SK-N-MC (cell line): ENCODE measurements at regions not wholly inside any gene's neighbourhood (a gene's known extent, or its start where the extent isn't known, plus 50 kb on each side); places are given as distances from the start of the nearest gene placed in this dataset.
A peak's percentile ranks its signal among the peaks of the same experiment; 100 is the strongest.
"Not testable (repeated sequence)": the region's sequence is repeated elsewhere in the genome, so short reads cannot be mapped to it uniquely, and the experiment has no call there.

Source experiments
- DNase-seq: peaks from one replicate; pipeline ENCODE4 v3.0.0-alpha.2; 2011; ENCODE audit warnings: low read depth, low spot score
- H3K27ac ChIP-seq: fragments of 200-600 bp; sonication (generic); 2 replicates; pipeline ENCODE4 v1.5.1; 2016; ENCODE audit warnings: mixed run types
- H3K36me3 ChIP-seq: fragments of 200-600 bp; sonication (generic); 2 replicates; pipeline ENCODE4 v1.6.1; 2017; ENCODE audit warnings: antibody characterized with exemption, low read length, mixed read lengths; ENCODE audit not compliant: insufficient read depth
- H3K4me3 ChIP-seq: fragments of 200-600 bp; sonication (generic); 2 replicates; pipeline ENCODE4 v1.5.1; 2016
- H3K9ac ChIP-seq: fragments of 200-600 bp; sonication (generic); 2 replicates; pipeline ENCODE4 v1.8.0; 2017; ENCODE audit warnings: mixed run types, mixed read lengths; ENCODE audit not compliant: insufficient read length
- H3K9me3 ChIP-seq: fragments of 200-600 bp; sonication (generic); 2 replicates; pipeline ENCODE4 v1.6.1; 2017; ENCODE audit warnings: low read depth, mild to moderate bottlenecking, antibody characterized with exemption, low read length, moderate library complexity, mixed read lengths
- EZH2 ChIP-seq: fragments of 200-600 bp; sonication (generic); IDR thresholded peaks from one replicate; pipeline ENCODE4 v1.6.1; 2017; ENCODE audit warnings: antibody characterized with exemption
- FOXP2 ChIP-seq: optimal IDR thresholded peaks from 2 replicates; pipeline ENCODE3; 2011; ENCODE audit warnings: mild to moderate bottlenecking, moderate library complexity; ENCODE audit not compliant: insufficient read depth; ENCODE audit errors: extremely low read length, control extremely low read depth
- POLR2AphosphoS5 ChIP-seq: IDR thresholded peaks from 2 replicates; pipeline ENCODE4 v1.6.1; 2012; ENCODE audit warnings: mild to moderate bottlenecking, low read depth, low read length, borderline replicate concordance

- no peaks in the 10 kb centered on the region for H3K36me3 ChIP-seq
- TF ChIP-seq EZH2 (no peak), POLR2AphosphoS5 (no peak), FOXP2 (no peak)
- no peak overlapping the region for H3K9ac ChIP-seq
- H3K9me3 ChIP-seq, result no peaks in the 10 kb centered on the region
- H3K27ac ChIP-seq, result no peak overlapping the region
- no peak for DNase-seq
- H3K4me3 ChIP-seq, result no peak overlapping the region
Measured at GRCh38 chr2:75870651-75871137, 160.0 kb upstream of the GCFC2 start.

- no peaks in the 10 kb centered on the region for H3K36me3 ChIP-seq
- no peaks in the 10 kb centered on the region for H3K9me3 ChIP-seq
- no peak for DNase-seq
- H3K9ac ChIP-seq, result no peak overlapping the region
- H3K4me3 ChIP-seq, result no peak overlapping the region
- no peak overlapping the region for H3K27ac ChIP-seq
- TF ChIP-seq EZH2 (no peak), FOXP2 (no peak), POLR2AphosphoS5 (no peak)
Measured at GRCh38 chr2:75870133-75870532, 159.4 kb upstream of the GCFC2 start.

- Histone ChIP-seq H3K36me3 (no peaks in the 10 kb centered on the region), H3K9ac (no peak overlapping the region), H3K9me3 (no peaks in the 10 kb centered on the region), H3K4me3 (no peak overlapping the region), H3K27ac (no peak overlapping the region)
- DNase-seq, result no peak
- TF ChIP-seq EZH2, result no peak
Measured at GRCh38 chr2:75865702-75866101, 155.0 kb upstream of the GCFC2 start.

GRCh38 chr2:75865083-75865482 is 154.4 kb upstream of the GCFC2 start:
- Histone ChIP-seq H3K27ac (no peak overlapping the region), H3K9me3 (no peaks in the 10 kb centered on the region), H3K9ac (no peak overlapping the region), H3K36me3 (no peaks in the 10 kb centered on the region), H3K4me3 (no peak overlapping the region)
- no peak for TF ChIP-seq POLR2AphosphoS5
- no peak for TF ChIP-seq FOXP2
- TF ChIP-seq EZH2, result no peak
- DNase-seq, result no peak

GRCh38 chr2:75862547-75862946 is 151.8 kb upstream of the GCFC2 start:
- Histone ChIP-seq H3K4me3 (no peak overlapping the region), H3K27ac (no peak overlapping the region), H3K9ac (no peak overlapping the region), H3K9me3 (no peaks in the 10 kb centered on the region), H3K36me3 (no peaks in the 10 kb centered on the region)
- no peak for DNase-seq
- no peak for TF ChIP-seq EZH2

GRCh38 chr2:75853436-75853835 is 142.7 kb upstream of the GCFC2 start:
- Histone ChIP-seq H3K4me3 (no peak overlapping the region), H3K9me3 (no peaks in the 10 kb centered on the region), H3K9ac (no peak overlapping the region), H3K36me3 (no peaks in the 10 kb centered on the region), H3K27ac (no peak overlapping the region)
- TF ChIP-seq EZH2 (no peak), FOXP2 (no peak), POLR2AphosphoS5 (no peak)
- no peak for DNase-seq

- no peak overlapping the region for H3K9ac ChIP-seq
- H3K9me3 ChIP-seq, result no peaks in the 10 kb centered on the region
- TF ChIP-seq POLR2AphosphoS5 (no peak), EZH2 (no peak), FOXP2 (no peak)
- no peak overlapping the region for H3K4me3 ChIP-seq
- no peaks in the 10 kb centered on the region for H3K36me3 ChIP-seq
- no peak for DNase-seq
- no peak overlapping the region for H3K27ac ChIP-seq
Measured at GRCh38 chr2:75852639-75853038, 141.9 kb upstream of the GCFC2 start.

- Histone ChIP-seq H3K4me3 (no peak overlapping the region), H3K36me3 (no peaks in the 10 kb centered on the region), H3K9me3 (no peaks in the 10 kb centered on the region), H3K9ac (no peak overlapping the region), H3K27ac (no peak overlapping the region)
- TF ChIP-seq EZH2 (no peak), POLR2AphosphoS5 (no peak), FOXP2 (no peak)
- no peak for DNase-seq
Measured at GRCh38 chr2:75846683-75847190, 136.0 kb upstream of the GCFC2 start.

GRCh38 chr2:75844651-75845050 is 133.9 kb upstream of the GCFC2 start:
- H3K27ac ChIP-seq, result peak overlapping the region; percentile 62
- no peak for TF ChIP-seq EZH2
- TF ChIP-seq POLR2AphosphoS5, result no peak
- no peak for TF ChIP-seq FOXP2
- no peak overlapping the region for H3K9ac ChIP-seq
- H3K9me3 ChIP-seq, result no peaks in the 10 kb centered on the region
- peak; percentile 42 for DNase-seq
- no peaks in the 10 kb centered on the region for H3K36me3 ChIP-seq
- peak overlapping the region; percentile 6; the same call in 1 of the 2 replicates for H3K4me3 ChIP-seq

GRCh38 chr2:75834588-75834987 is 123.9 kb upstream of the GCFC2 start:
- H3K27ac ChIP-seq, H3K4me3 ChIP-seq, H3K36me3 ChIP-seq, DNase-seq, H3K9me3 ChIP-seq, H3K9ac ChIP-seq: not testable (repeated sequence)
